IPS DF 19.7 (cell line): ENCODE measurements at regions not wholly inside any gene's neighbourhood (a gene's known extent, or its start where the extent isn't known, plus 50 kb on each side); places are given as distances from the start of the nearest gene placed in this dataset.

ENCODE experiments used
- DNase-seq: peaks from one replicate; pipeline ENCODE4 v3.0.0-alpha.2; 2013; ENCODE audit warnings: low read depth, low spot score

DNA sequence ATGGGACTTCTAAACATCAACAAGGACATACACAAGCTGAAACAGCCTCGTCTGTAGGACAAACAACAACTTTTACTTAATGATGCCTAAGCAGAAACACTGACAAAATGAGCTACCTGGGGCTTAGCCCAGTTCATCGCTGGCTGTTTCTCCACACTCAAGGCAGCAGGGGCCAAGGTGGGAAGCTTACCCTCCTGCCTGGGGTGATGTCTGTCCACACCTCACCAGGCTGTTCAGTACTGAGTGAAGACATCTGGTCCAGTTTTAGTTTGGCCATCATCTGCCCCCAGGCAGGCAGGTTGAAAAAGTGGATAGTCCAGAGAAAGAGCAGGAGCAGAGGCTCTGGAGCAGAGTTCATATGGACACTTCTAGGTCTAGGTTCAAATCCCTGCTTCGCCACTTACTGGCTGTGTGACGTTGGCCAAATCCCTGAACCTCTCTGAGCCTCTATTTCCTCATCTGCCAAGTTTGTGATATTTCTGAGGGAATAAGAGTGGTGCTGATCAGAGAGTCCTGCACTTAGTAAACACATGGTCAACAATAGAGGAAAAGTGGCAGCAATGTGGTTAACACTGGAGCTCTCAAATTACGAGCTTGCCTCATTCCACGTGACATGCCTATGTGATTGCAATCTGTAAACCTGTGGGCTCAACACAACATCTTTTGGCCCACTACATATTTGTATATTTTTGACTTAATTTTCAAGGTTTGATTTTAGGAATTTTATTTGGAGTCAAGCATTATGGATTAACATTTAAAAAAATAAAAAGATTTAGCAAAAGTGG is 720.1 kb upstream of the TMEM132C start:
- no peak for DNase-seq

DNA sequence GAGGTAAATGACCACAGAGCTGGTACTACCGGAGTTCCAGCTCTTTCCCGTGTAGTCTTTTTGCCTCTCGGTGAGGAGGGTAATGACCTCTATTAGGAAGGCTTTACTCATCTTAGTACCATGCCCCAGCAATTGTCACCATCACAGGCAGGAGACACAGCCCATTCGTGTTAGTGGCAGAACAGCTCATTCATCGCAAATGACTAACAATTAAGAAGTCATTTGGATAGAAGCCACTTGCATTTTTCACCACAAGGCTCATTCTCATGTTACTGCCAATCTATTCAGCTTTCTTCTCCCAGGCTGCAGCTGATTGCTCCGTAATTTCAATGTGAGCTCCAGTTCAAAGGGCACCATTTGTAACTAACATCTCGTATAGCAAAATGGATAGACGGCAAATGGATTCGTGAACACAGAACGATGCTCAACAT is 718.8 kb upstream of the TMEM132C start:
- no peak for DNase-seq

DNA sequence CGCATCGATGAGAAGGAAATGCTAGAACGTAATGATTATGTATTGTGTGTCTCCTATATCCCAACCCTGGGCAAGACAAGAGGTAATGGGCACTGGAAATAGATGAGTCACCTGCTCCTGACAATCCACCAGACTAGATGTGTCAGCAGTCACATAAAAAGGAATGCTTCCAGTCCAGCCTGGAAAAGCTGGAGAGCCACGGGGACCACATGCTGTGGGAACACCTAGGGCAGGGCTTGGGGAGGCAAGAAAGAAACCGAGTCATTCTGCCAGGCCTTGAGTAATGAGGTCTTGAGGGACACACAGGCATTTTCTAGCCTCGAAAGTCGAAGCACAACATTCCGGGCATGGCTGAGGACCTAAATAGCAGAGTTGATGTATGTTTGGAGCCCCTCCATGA is 716.7 kb upstream of the TMEM132C start:
- no peak for DNase-seq

DNA sequence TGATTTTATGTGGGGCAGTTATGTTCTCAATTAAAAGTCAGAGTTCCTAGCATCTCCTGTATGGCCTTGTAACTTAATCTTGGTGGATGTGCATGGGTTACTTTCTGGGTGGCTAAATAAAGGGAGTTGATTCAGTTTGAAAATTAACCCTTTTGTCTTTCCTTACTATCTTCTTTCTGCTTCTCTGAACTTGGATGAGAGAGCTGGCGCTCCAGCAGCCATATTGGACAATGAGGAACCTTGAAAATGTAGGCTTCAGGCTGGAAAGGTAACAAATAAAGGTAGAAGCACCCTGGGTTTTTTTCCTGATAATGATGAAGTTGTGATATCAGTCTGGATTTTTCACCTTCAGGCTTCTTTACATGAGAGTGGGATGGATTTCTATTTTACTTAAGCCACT is 714.1 kb upstream of the TMEM132C start:
- no peak for DNase-seq

DNA sequence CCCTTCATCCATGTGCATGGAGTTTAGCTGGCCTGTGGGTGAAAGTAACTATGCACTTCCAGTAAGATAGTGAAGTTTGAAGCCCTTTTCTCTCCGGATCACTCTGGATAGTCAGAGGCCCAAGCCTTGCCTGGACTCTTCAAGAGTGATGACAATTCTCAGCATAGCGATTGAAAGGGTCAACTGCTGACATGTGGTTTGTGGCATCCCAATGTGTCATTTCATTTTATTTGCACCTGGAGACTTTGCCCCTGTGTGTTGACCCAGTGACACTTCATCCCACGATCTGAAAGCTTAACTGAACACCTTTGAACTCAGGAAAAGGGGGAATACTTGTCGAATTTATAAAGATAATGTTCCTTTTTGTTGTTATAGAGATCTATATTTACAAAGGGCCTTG is 711.9 kb upstream of the TMEM132C start:
- DNase-seq: no peak

DNA sequence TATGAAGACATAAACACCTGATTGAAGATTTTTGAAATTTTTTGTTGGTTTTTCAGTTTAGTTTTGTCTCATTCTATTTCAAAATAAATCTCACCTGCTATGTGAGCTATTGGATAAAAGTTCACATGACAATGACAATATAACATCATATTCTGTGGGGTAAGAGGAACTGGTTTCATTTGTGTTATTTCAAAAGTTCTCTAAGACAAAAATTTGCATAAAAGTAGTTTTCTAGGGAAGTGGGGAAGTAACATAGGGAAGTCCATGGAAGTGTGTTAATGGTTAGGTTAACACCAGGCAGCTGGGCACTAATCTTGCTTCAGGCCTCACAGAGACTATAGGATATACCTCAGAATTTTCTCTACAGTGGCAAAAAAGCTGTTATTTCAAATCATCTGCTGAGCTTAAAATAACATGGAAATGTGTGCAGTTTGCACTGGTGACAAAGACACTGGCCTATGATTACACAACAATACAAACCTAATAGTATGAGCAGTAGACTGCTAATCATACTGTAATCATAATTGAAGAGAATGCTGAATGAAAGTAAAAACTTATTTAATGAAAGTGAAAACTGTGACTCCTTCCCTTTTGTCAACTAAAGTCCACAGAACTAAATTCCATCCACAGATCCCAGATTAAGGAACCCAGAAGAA is 710.6 kb upstream of the TMEM132C start:
- no peak for DNase-seq

DNA sequence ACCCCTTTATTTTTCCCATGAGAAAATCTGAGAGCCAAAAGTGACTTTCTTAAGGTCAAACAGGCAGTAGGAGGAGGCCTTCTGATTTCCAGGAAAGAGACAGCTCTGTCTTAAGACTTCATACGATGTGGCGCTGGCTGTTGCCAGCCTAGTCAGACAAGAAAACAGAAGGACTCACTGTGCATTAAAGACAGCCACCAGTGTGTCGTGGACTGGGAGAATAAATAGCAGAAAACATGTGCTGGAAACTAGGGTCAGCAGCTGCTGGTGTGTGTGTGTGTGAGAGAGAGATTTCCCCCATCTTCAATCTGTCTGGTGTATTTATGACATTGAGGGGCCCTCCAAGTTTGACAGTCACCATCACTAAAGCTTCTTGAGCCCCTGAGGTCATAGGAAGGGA is 708.6 kb upstream of the TMEM132C start:
- DNase-seq: no peak

DNA sequence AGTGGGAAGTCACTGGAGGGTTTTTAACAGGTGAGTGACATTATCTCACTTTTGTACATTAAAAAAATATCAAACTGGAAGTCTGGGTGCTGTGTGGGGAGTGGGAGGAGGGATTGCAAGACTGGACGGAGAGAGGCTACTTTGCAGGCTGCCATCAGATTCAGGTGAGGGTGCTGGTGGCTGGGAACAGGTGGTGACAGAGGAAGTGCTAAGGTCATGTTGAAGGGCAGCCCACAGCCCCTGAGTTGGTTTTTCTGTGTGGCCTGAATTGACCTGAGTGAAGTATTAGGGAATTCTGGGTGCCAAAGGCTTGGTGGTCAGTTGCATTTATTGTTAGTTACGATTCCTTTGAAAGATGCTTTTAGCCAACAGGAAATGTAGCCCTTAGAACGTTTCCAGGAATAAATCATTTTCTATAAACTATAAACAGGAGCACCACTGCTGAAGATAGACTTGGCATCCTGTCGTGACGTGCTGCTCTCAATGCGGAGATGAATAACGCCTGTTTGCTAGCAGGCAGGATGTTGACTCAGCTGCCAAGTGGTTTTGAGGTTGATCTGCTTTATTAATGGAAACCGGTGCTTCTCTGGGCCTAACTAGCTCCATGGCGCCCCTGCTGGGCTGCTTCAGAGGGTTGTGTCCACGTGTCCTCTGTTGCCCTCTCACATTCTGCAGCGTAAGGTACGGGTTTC is 707.5 kb upstream of the TMEM132C start:
- peak; percentile 52 for DNase-seq

DNA sequence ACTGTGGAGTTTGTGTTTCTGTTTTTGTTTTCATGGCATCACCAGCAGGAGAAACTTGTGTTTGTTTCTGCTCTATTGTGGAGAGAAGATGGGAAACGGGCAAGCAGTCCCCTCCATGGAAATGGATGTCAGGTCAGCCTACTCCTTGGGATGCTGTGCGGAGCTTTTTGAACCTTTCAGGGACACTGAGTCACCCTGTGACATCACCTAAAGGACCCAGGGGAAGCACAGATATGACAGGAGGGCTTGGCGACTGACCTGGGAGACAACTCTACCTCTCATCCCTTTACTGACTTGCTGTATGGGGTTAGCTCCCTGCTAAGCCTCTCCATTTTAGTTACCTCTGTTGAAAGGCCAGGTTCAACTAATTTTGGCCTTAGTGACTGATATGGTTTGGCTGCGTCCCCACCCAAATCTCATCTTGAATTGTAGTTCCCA is 706.9 kb upstream of the TMEM132C start:
- DNase-seq: no peak

DNA sequence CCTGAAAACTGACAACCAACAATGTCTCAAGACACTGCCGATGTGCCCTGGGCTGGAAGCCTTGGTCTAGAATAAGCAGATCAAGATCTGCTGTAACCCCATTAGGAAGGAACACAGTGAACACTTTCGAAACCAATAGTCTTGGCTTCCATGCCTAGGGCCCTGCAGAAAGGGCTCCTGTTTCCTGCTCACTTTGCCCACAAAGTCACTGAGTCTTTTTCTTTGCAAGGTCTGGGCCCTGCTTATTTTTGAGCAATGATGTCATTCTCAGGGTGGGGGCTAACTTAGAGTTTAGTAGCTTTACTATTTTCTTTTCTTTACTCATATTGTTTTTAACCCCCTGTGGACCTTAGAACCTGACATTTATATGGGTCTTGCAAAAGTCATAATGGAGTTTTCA is 704.2 kb upstream of the TMEM132C start:
- no peak for DNase-seq

DNA sequence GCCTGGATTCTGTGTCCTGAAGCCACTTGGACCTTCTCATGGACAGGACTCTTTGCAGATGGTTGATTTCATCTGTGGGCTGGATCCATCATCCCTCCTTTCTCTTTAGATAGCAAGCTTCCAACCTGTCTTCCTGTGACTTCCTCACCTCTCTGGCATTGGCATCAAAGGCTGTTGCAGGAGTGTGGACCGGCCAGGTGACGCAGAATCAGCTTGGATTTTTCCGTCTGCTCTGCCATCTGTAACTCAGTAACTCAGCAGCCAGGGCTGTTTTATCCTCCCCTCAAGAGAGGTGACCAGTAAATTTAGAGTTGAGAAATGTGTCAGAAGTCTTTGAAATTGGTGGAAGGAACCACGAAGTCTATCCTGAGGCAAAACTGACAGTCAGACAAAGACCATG is 701.7 kb upstream of the TMEM132C start:
- DNase-seq: no peak

DNA sequence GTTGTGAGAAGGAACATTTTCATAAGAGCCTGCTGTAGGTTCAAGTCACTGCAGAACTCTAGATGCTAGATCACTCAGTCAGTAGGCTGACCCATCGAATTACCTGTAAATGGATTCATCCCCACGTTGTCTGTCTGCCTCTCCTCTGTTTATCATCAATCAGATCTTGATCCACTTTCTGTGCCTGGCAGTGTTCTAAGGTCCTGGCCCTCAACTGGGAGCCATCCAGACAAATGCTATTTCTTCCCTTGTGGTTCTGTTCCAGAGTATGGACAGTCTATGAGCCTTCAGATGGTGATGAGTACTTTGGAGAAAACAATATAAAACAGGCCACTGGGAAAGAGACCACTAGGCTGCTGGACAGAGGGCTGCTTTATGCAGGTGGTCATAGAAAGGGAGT is 699.4 kb upstream of the TMEM132C start:
- no peak for DNase-seq

DNA sequence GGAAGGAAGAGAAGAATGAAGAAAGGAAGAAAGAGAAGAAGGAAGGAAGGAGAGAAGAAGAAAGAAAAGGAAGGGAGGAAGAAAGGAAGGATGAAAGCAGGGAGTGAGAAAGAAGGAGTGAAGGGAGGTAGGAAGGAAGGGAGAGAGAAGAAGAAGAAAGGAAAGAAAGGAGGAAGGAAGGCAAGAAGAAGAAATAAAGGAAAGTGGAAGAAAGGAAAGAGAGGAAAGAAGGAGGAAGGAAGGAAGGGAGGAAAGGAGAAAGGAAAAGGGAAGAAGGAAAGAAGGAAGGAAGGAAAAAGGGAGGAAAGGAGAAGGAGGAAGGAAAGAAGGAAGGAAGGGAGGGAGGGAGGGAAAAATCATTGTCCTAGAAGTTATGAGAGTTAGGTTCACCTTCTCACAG is 696.6 kb upstream of the TMEM132C start:
- no peak for DNase-seq

DNA sequence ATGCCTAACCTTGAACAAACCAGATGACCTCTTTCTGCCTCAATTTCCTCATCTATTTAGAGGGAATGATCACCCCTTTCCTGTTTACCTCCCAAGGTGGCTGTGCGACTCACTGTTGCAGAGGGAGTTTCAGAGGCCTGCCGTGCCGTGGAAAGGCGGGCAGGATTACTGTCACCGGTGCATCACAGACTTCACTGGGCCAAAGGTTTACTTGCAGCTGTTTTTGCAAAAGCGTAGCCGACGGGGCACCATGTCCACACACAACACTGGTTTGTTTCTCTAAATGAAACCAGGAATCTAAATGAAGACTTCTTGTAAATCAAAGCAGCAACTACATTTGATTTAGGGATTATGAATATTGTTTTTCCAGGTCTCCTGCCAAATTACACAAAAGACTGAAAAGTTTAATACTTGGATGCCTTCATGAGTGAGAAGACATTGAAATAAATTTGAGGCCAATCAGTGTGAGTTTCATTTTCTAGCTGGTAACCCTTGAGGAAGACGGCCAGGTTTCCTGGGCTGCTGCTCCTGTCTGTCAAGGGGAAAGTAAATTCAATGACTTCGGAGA is 696.1 kb upstream of the TMEM132C start:
- no peak for DNase-seq

DNA sequence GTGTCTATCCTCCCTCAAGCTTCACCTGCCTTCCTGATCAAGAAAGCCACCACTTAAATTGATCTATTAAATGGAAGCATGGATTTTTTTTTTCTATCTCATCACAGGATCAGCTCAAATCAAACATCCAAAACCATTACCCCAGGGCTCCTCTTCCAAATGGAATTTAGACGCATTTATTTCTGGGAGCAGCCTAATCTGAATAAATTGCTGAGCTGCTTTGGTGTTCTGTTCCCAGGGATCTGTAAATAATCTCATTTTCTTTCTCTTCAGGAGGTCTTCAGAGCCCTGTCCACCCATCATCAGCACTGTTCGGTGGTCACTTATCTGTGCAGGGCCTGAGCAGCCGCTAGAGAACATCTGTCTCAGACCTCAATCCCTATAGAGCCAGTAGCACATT is 695.4 kb upstream of the TMEM132C start:
- no peak for DNase-seq

DNA sequence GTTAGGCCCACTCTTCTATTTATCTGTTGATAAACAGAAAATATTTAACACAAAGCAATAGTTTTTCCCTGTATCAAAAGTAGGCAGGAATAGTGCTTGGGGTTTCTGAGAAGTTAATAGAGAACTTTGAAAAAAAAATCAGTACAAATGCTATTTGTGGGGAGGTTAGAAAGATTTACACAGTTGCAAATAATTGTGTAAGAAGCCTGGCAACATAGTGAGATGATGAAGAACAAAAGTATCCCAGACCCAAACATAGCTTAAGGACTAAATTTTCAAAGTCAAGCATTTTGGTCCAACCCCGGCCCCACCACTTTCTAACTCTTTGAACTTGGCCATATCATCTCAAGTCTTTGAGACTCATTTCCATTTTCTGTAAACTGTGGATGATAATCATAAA is 687.5 kb upstream of the TMEM132C start:
- DNase-seq: no peak

DNA sequence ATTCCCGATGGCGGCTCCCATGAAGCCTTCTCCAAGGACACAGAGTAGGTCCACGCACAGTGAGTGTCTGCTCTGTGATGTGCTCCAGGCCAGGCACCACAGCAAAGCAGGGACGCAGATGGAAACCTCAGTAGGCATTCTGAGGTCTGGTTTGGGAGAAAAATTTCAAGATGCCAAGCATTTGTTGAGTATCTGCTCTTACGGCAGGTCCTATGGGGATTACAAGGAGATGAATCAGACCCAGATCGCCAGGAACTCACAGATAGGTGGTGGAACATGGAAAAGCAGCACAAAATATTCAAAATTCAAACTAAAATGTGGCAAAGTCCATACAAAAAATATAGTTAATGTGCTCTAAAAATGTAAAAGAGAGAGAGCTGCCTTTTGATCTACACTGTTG is 684.9 kb upstream of the TMEM132C start:
- no peak for DNase-seq

DNA sequence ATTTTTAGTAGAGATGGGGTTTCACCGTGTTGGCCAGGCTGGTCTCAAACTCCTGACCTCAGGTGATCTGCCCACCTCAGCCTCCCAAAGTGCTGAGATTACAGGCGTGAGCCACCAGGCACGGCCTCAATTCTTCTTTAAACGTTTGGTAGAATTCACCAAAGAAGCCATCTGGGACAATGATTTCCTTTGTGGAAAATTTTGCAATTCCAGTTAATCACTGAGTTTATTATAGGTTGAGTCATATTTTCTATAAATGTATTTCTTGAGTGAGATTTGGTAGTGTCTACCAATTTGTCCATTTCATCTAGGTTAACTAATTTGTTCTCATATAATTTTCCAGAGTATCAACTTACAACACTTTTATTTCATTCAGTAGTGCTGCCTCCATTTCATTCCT is 683.9 kb upstream of the TMEM132C start:
- no peak for DNase-seq

DNA sequence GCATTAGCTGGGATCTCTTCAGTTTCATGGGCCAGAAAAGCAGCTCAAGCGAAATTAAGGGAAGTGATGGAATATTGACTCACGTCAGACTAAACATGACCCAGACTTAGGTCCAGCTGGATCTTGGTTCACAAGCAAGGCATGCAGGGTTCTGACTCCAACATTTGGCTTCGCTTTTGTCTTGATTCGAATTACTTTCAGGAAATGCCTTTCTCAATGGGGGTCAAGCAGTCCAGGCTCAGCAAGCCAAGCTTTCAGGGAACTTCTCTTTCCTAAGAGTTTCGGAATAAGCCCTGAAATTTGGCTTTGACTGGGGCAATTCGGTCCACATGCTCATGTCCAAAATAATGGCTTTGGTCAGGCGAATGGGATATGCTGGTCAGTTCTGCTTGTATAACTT is 678.7 kb upstream of the TMEM132C start:
- no peak for DNase-seq

DNA sequence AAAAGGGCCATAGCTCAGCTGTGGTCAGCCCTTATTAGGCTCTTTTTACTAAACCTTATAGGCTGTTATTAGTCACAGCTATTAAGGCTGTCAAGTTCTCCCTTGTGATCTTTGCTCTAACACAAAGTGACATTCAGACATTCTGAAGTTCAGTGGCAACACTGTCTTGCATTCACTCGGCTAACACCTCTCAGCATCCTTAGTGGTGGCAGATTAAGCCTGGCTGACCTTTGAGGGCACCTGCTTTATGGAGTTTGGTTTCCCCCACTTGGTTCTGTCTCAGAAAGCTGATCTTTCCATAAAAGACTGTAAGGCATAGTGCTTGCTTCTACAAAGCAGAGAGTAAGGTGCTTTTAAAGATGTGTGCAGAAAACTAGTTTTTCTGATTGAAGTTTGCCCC is 677.4 kb upstream of the TMEM132C start:
- DNase-seq: no peak

DNA sequence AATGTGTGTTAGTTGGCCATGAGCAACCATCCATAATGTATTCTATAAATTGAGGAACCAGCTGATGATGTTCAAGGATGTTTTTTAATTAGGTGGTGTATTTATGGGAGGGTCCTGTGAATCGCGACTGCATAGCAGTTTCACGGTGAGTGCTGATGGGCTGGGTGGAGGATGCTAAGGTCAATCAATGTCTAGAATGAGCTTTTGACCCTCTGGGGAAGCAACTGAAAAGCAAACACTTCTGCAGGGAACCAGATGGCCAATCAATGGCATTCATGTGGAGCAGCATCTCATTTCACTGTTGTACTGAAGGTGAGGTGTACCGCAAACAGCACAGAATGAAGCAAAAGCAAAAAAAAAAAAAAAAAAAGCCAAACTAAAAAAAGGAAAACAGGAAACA is 676.1 kb upstream of the TMEM132C start:
- no peak for DNase-seq

DNA sequence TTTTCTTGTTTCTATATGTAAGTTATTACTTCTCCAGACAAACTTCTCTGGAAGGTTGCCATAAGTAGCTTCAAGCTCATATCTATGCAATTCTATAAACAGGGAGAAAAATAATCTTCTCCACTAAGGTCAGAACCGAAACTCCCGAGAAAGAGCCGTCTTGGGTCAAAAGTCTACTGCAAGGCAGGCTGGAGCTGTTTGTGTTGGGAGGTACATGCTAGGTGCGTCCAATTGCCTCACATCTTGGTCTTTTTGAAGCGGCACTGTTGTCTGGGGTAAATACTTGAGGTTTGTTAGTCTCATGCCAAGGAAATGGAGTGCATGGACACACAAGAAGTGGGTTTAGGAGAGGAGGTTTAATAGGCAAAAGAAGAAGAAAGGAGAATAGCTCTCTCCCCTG is 674.7 kb upstream of the TMEM132C start:
- DNase-seq: no peak
